A673 (cell line): ENCODE measurements at regions not wholly inside any gene's neighbourhood (a gene's known extent, or its start where the extent isn't known, plus 50 kb on each side); places are given as distances from the start of the nearest gene placed in this dataset.

Experiments
- CTCF ChIP-seq: fragments of 300-800, 200-600 bp; sonication (generic); conservative IDR thresholded peaks from 2 replicates; pipeline ENCODE4 v1.5.1; 2017; ENCODE audit warnings: low read depth, mild to moderate bottlenecking, antibody characterized with exemption, low read length, moderate library complexity, mixed read lengths
- EZH2 ChIP-seq: fragments of 200-600 bp; sonication (generic); IDR thresholded peaks from 2 replicates; pipeline ENCODE4 v1.6.1; 2017; ENCODE audit warnings: borderline replicate concordance, low read depth, mild to moderate bottlenecking, mixed read lengths, antibody characterized with exemption, low read length; ENCODE audit not compliant: poor library complexity, severe bottlenecking

- TF ChIP-seq CTCF = no peak
- no peak for TF ChIP-seq EZH2
Observed at GRCh38 chr18:41881285-41881684, 73.7 kb upstream of the PIK3C3 start.
